HUES64 (cell line): ENCODE measurements at regions not wholly inside any gene's neighbourhood (a gene's known extent, or its start where the extent isn't known, plus 50 kb on each side); places are given as distances from the start of the nearest gene placed in this dataset.

Experiments used
- H3K27ac ChIP-seq: 2 replicates; pipeline ENCODE4 v1.7.0; 2013; ENCODE audit warnings: low read depth, low read length, inconsistent platforms
- H3K27me3 ChIP-seq: 2 replicates; pipeline ENCODE4 v1.6.1; 2013; ENCODE audit warnings: mild to moderate bottlenecking, low read length; ENCODE audit not compliant: insufficient read depth
- H3K36me3 ChIP-seq: 2 replicates; pipeline ENCODE4 v1.6.1; 2013; ENCODE audit warnings: mild to moderate bottlenecking, low read length; ENCODE audit not compliant: insufficient read depth
- H3K4me1 ChIP-seq: 2 replicates; pipeline ENCODE4 v1.6.1; 2013; ENCODE audit warnings: mild to moderate bottlenecking, low read length, moderate library complexity; ENCODE audit not compliant: insufficient read depth
- H3K4me3 ChIP-seq: 2 replicates; pipeline ENCODE4 v1.5.1; 2013; ENCODE audit warnings: mild to moderate bottlenecking, low read length, moderate library complexity
- H3K9ac ChIP-seq: 2 replicates; pipeline ENCODE4 v1.6.1; 2013; ENCODE audit warnings: mild to moderate bottlenecking, low read depth, low read length
- H3K9me3 ChIP-seq: 2 replicates; pipeline ENCODE4 v1.6.1; 2013; ENCODE audit warnings: low read depth, low read length; ENCODE audit not compliant: insufficient read depth
- WGBS: fragments of 150-250, 120-280 bp; methylation state at CpG from one replicate; pipeline ENCODE4 v1.1.7; 2013; ENCODE audit warnings: missing lambda C conversion rate; 5-methylcytosine and 5-hydroxymethylcytosine counted together

- Histone ChIP-seq H3K9me3 (no peaks in the 10 kb centered on the region), H3K27me3 (no peaks in the 10 kb centered on the region), H3K4me1 (no peaks in the 10 kb centered on the region), H3K27ac (no peak overlapping the region), H3K9ac (no peak overlapping the region), H3K36me3 (no peaks in the 10 kb centered on the region), H3K4me3 (no peak overlapping the region)
- 73% methylated on average over 5 of the region's 5 CpGs for WGBS
Observed at GRCh38 chr15:35932531-35932930, 386.6 kb upstream of the DPH6 start.

GRCh38 chr15:35933531-35933930 lies 387.6 kb upstream of the DPH6 start:
- Histone ChIP-seq H3K4me1 (no peaks in the 10 kb centered on the region), H3K9ac (no peak overlapping the region), H3K27me3 (no peaks in the 10 kb centered on the region), H3K27ac (no peak overlapping the region), H3K4me3 (no peak overlapping the region), H3K36me3 (no peaks in the 10 kb centered on the region), H3K9me3 (no peaks in the 10 kb centered on the region)
- WGBS = 81% methylated on average over 3 of the region's 3 CpGs

GRCh38 chr15:35934383-35935049 lies 388.6 kb upstream of the DPH6 start:
- no peaks in the 10 kb centered on the region for H3K9me3 ChIP-seq
- no peaks in the 10 kb centered on the region for H3K27me3 ChIP-seq
- H3K4me3 ChIP-seq = no peak overlapping the region
- H3K36me3 ChIP-seq = no peaks in the 10 kb centered on the region
- H3K9ac ChIP-seq = no peak overlapping the region
- WGBS = 95% methylated on average over 3 of the region's 3 CpGs
- H3K27ac ChIP-seq = no peak overlapping the region
- H3K4me1 ChIP-seq = no peaks in the 10 kb centered on the region

GRCh38 chr15:35936284-35936683 lies 390.3 kb upstream of the DPH6 start:
- Histone ChIP-seq H3K4me3 (no peak overlapping the region), H3K9ac (no peak overlapping the region), H3K4me1 (no peaks in the 10 kb centered on the region), H3K27ac (no peak overlapping the region), H3K36me3 (no peaks in the 10 kb centered on the region), H3K9me3 (no peaks in the 10 kb centered on the region), H3K27me3 (no peaks in the 10 kb centered on the region)
- 94% methylated on average over 2 of the region's 2 CpGs for WGBS

- no peaks in the 10 kb centered on the region for H3K27me3 ChIP-seq
- H3K4me1 ChIP-seq = no peaks in the 10 kb centered on the region
- no peaks in the 10 kb centered on the region for H3K9me3 ChIP-seq
- H3K4me3 ChIP-seq = no peak overlapping the region
- 95% methylated on average over 1 of the region's 1 CpG for WGBS
- no peak overlapping the region for H3K9ac ChIP-seq
- no peaks in the 10 kb centered on the region for H3K36me3 ChIP-seq
- no peak overlapping the region for H3K27ac ChIP-seq
Observed at GRCh38 chr15:35937380-35937779, 391.4 kb upstream of the DPH6 start.

- Histone ChIP-seq H3K4me1 (no peaks in the 10 kb centered on the region), H3K27me3 (no peaks in the 10 kb centered on the region), H3K9ac (no peak overlapping the region), H3K27ac (no peak overlapping the region), H3K4me3 (no peak overlapping the region), H3K9me3 (no peaks in the 10 kb centered on the region), H3K36me3 (no peaks in the 10 kb centered on the region)
- WGBS = 91% methylated on average over 8 of the region's 8 CpGs
Observed at GRCh38 chr15:35944945-35945585, 399.1 kb upstream of the DPH6 start.

GRCh38 chr15:35953424-35953823 lies 407.5 kb upstream of the DPH6 start:
- 95% methylated on average over 3 of the region's 3 CpGs for WGBS
- H3K27me3 ChIP-seq = no peaks in the 10 kb centered on the region
- no peak overlapping the region for H3K27ac ChIP-seq
- H3K9ac ChIP-seq = no peak overlapping the region
- no peaks in the 10 kb centered on the region for H3K9me3 ChIP-seq
- no peak overlapping the region for H3K4me3 ChIP-seq
- no peaks in the 10 kb centered on the region for H3K36me3 ChIP-seq
- H3K4me1 ChIP-seq = no peaks in the 10 kb centered on the region

- no peaks in the 10 kb centered on the region for H3K36me3 ChIP-seq
- H3K4me3 ChIP-seq = no peak overlapping the region
- no peaks in the 10 kb centered on the region for H3K4me1 ChIP-seq
- no peak overlapping the region for H3K9ac ChIP-seq
- H3K27me3 ChIP-seq = no peaks in the 10 kb centered on the region
- no peak overlapping the region for H3K27ac ChIP-seq
- H3K9me3 ChIP-seq = no peaks in the 10 kb centered on the region
- 41% methylated on average over 2 of the region's 3 CpGs for WGBS
Observed at GRCh38 chr15:35956056-35956455, 410.1 kb upstream of the DPH6 start.

- Histone ChIP-seq H3K27me3 (no peaks in the 10 kb centered on the region), H3K36me3 (no peaks in the 10 kb centered on the region), H3K9me3 (no peaks in the 10 kb centered on the region), H3K4me1 (no peaks in the 10 kb centered on the region), H3K9ac (no peak overlapping the region), H3K27ac (no peak overlapping the region), H3K4me3 (no peak overlapping the region)
- WGBS = 92% methylated on average over 2 of the region's 2 CpGs
Observed at GRCh38 chr15:35958021-35958420, 412.1 kb upstream of the DPH6 start.

GRCh38 chr15:35958975-35959374 lies 413.0 kb upstream of the DPH6 start:
- H3K27me3 ChIP-seq = no peaks in the 10 kb centered on the region
- no peak overlapping the region for H3K9ac ChIP-seq
- WGBS = 56% methylated on average over 2 of the region's 2 CpGs
- no peaks in the 10 kb centered on the region for H3K4me1 ChIP-seq
- no peaks in the 10 kb centered on the region for H3K9me3 ChIP-seq
- no peaks in the 10 kb centered on the region for H3K36me3 ChIP-seq
- no peak overlapping the region for H3K4me3 ChIP-seq
- H3K27ac ChIP-seq = no peak overlapping the region

- 92% methylated on average over 2 of the region's 2 CpGs for WGBS
Observed at GRCh38 chr15:35963326-35963725, 417.4 kb upstream of the DPH6 start.

GRCh38 chr15:35966781-35967180 lies 420.8 kb upstream of the DPH6 start:
- no peak overlapping the region for H3K27ac ChIP-seq
- H3K9me3 ChIP-seq = no peaks in the 10 kb centered on the region
- no peak overlapping the region for H3K9ac ChIP-seq
- H3K4me1 ChIP-seq = no peaks in the 10 kb centered on the region
- H3K4me3 ChIP-seq = no peak overlapping the region
- 96% methylated on average over 2 of the region's 2 CpGs for WGBS
- no peaks in the 10 kb centered on the region for H3K36me3 ChIP-seq
- H3K27me3 ChIP-seq = no peaks in the 10 kb centered on the region

More at GRCh38 chr15:35963326-35963725, 417.4 kb upstream of the DPH6 start:
- Histone ChIP-seq H3K27me3 (no peaks in the 10 kb centered on the region), H3K9ac (no peak overlapping the region), H3K4me3 (no peak overlapping the region), H3K36me3 (no peaks in the 10 kb centered on the region), H3K4me1 (no peaks in the 10 kb centered on the region), H3K27ac (no peak overlapping the region), H3K9me3 (no peaks in the 10 kb centered on the region)
